ENCODE measurements at regions not wholly inside any gene's neighbourhood (a gene's known extent, or its start where the extent isn't known, plus 50 kb on each side); places are given as distances from the start of the nearest gene placed in this dataset.
"Not testable (repeated sequence)": the region's sequence is repeated elsewhere in the genome, so short reads cannot be mapped to it uniquely, and the experiment has no call there.

- not testable (repeated sequence) for DNase-seq (ENCODE audit: low spot score); FAIRE-seq
Measured at GRCh38 chr14:106698620-106699267, 1172.4 kb downstream of the TMEM121 start.

GRCh38 chr14:106703651-106704050 is 1177.3 kb downstream of the TMEM121 start:
- not testable (repeated sequence) for FAIRE-seq; DNase-seq (ENCODE audit: low spot score)

- DNase-seq (ENCODE audit: low spot score); FAIRE-seq: not testable (repeated sequence)
Measured at GRCh38 chr14:106706488-106706887, 1180.1 kb downstream of the TMEM121 start.

DNA sequence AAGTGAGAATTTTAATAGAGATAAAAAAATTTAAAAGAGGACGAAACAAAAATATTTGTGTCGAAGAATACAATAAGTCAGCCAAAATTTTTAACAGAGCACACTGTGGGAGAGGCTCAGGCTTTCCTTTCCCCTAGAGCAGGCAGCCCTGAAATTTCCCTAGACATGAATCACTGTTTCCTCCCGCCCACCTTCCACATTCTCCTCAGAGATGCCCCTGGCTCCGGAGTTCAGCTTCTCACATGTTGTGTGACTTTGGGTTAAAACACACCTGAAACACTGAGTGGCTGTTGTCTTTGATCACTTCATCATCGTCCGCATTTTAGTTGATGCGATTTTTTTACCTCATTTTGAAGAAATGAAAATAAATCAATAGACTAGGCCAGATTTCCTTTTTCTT is 1183.8 kb downstream of the TMEM121 start:
- not testable (repeated sequence) for FAIRE-seq; DNase-seq (ENCODE audit: low spot score)

DNA sequence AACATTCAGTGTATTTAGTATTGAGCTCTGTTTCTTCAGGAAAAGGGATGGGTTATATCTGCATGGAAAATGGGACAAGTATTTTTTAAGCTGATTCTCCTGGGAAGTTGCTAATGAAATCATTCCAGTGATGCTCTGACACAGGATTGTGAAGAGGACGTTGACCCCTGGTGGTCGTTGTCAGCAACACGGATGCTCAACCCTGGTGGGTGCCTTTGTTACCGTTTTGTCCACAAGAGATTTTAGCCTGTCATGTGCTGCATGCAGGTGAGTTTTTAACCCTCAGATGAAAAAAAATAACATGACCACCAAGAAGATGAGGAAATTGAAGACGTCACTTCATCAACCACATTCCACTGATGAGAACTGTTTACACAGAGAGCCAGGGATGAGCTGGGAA is 1186.1 kb downstream of the TMEM121 start:
- not testable (repeated sequence) for DNase-seq (ENCODE audit: low spot score); FAIRE-seq

DNA sequence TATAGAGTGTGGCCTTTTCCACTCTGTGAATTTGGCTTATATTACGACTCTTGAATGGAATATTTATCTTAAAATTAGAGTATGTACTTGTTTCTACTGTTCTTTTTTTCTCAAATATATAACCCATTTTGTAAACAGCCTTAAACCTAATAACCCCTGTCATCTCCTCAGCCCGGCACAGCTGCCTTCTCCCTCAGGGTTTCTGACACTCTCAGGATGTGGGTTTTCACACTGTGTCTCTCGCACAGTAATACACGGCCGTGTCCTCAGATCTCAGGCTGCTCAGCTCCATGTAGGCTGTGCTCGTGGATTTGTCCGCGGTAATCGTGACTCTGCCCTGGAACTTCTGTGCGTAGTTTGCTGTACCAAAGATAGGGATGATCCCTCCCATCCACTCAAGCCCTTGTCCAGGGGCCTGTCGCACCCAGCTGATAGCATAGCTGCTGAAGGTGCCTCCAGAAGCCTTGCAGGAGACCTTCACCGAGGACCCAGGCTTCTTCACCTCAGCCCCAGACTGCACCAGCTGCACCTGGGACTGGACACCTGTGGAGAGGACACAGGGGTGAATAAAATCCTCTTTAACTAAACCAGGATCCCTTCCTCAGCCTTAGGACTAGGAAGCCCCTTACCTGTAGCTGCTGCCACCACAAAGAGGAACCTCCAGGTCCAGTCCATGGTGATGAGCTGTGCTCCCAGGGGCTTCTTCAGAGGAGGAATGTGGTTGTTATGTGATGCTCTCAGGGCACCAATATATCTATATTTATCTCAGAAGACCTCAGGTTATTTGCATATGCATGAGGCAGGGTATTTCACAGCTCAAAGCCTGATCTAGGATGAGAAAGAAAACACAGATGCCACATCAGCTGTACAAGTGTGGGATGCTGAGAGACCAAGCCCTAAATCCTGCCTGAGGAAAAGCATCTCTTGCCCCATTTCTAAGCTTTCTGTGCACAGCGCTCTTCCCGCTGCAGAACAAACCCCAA is 1188.4 kb downstream of the TMEM121 start:
- FAIRE-seq; DNase-seq (ENCODE audit: low spot score): not testable (repeated sequence)

DNA sequence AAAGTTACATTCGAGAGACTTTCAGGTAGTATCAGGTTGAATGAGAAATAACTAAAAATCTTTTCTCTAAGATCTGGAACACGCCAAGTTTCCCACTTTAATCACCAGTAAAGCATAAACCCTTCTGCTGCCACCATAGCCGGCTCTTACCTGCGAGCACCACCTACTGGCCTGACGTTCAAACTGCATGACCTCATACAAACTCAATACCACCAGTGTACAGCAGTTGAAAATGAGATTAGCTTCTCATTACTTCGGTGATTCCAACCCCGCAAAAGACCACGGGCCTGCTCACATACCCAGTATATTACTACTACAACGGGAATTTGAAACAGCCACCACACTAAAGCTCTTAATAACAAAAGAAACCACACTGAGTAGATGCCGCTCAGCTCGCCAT is 1191.2 kb downstream of the TMEM121 start:
- not testable (repeated sequence) for DNase-seq (ENCODE audit: low spot score); FAIRE-seq

- FAIRE-seq; DNase-seq (ENCODE audit: low spot score): not testable (repeated sequence)
Measured at GRCh38 chr14:106719880-106720279, 1193.5 kb downstream of the TMEM121 start.

- DNase-seq (ENCODE audit: low spot score); FAIRE-seq: not testable (repeated sequence)
Measured at GRCh38 chr14:106721926-106722325, 1195.5 kb downstream of the TMEM121 start.

- not testable (repeated sequence) for FAIRE-seq; DNase-seq (ENCODE audit: low spot score)
Measured at GRCh38 chr14:106722813-106723687, 1196.7 kb downstream of the TMEM121 start.

GRCh38 chr14:106727962-106728361 is 1201.6 kb downstream of the TMEM121 start:
- FAIRE-seq; DNase-seq (ENCODE audit: low spot score): not testable (repeated sequence)

- FAIRE-seq: no peak
- DNase-seq (ENCODE audit: low spot score): no peak
Measured at GRCh38 chr14:106728611-106729010, 1202.2 kb downstream of the TMEM121 start.

GRCh38 chr14:106729551-106729950 is 1203.2 kb downstream of the TMEM121 start:
- FAIRE-seq (no peak), DNase-seq (ENCODE audit: low spot score) (no peak)

DNA sequence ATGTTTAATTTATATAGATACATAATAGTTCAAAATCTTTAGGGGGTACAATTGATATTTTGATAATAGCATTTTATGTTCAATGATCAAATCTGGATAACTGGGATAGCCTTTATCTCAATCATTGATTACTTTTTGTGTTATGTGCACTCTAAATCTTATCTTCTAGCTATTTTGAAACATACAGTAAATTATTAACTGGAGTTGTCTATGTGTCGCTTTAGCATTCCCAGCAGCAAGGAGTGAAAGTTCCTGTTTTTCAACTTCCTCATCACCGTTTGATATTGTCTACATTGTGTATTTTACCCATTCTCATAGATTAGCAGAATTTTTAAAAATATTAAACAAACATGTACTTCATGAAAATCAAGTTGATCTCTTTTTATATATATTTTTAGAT is 1207.4 kb downstream of the TMEM121 start:
- DNase-seq (ENCODE audit: low spot score) (no peak), FAIRE-seq (no peak)

GRCh38 chr14:106737021-106737420 is 1210.6 kb downstream of the TMEM121 start:
- no peak for FAIRE-seq
- DNase-seq (ENCODE audit: low spot score): no peak

DNA sequence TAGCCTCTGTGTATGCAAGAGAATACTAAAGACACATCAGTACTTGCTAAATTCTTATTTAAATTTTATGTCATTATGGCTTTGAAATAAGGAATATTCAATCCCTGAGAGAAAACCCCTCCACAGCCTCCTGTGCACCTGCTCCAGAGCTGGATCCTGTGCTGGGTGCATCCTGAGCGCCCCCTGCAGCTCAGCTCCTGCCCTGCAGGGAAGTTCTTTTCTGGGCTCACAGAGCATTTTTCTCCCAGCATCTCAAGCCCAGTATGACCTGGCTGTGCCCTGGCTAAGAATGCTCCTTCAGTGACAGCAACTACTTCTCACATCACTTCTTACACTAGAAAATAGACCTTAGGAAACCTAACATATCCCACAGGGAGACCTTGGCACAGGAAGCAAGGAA is 1211.7 kb downstream of the TMEM121 start:
- DNase-seq (ENCODE audit: low spot score) (no peak), FAIRE-seq (no peak)

DNA sequence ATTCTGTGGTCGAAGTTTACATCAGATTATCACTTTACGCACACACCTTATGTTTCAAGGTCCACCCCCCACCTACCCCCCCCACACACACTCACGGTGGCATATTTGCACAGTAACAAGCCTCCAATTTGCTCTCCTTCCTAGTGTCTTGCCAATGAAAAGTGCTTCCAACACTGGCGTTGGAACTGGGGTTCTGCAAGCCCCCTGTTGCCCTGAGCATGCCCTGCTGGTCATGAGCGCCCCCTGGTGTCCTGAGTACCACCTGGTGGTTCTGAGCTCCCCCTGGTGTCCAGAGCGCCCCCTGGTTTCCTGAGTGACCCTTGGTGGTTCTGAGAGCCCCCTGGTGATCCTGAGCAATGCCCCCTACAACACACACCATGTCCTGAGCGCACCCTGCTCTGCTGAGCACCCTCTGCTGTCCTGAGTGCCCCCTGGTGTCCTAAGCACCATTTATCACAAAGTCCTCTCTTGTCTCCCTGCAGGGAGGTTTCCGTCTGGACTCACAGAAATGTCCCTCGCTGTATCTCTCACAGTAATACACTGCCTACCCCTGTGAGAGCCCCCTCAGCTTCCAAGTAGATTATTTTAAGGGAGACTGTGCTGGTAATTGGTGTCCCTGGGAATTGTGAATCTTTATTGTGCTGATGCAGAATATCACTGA is 1212.3 kb downstream of the TMEM121 start:
- not testable (repeated sequence) for FAIRE-seq; DNase-seq (ENCODE audit: low spot score)

DNA sequence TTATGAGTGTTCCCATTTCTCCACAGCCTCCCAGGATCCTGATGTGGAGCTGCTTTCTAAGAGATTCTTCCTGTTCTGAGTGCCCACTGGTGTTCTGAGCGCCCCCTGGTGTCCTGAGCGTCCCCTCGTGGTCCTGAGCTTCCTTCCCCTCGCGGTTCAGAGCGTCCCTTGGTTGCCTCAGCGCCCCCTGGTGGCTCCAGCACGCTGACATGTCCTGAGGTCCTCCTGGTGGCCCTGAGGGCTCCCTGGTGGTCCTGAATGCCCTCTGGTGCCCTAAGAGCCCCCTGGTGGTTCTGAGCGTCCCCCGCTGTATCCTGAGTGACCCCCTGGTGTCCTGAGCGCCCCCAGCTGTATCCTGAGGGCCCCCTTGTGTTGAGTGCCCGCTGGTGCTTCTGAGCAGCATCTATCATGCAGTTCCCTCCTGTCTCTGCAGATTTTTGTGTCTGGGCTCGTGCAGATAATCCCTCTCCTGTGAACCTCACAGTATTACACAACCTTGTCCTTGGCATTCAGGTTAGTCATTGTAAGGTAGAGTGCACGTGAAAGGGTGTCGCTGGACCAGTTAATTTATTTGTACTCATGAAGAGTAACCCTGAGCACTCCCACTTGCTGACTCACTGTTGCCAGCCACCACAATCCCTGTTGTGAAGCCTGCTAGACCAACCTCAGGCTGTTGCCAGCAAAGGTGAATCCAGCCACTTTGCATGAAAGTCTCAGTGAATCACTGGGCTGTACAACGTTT is 1214.9 kb downstream of the TMEM121 start:
- DNase-seq (ENCODE audit: low spot score); FAIRE-seq: not testable (repeated sequence)

GRCh38 chr14:106745016-106745767 is 1218.8 kb downstream of the TMEM121 start:
- FAIRE-seq; DNase-seq (ENCODE audit: low spot score): not testable (repeated sequence)

All from urothelium cell line (cell line).